HG03066 (cell line): ENCODE measurements at regions not wholly inside any gene's neighbourhood (a gene's known extent, or its start where the extent isn't known, plus 50 kb on each side); places are given as distances from the start of the nearest gene placed in this dataset.
"Not testable (repeated sequence)": the region's sequence is repeated elsewhere in the genome, so short reads cannot be mapped to it uniquely, and the experiment has no call there.

Experiments
- ATAC-seq: cut with Tn5 transposase; IDR thresholded peaks from one replicate; pipeline ENCODE4 v1.9.1; 2021; ENCODE audit warnings: low read depth; ENCODE audit not compliant: unreplicated experiment

- ATAC-seq: no peak
These were observed 370.9 kb downstream of the AEBP2 start for GRCh38 chr12:19810213-19810612.

- no peak for ATAC-seq
These were observed 372.6 kb downstream of the AEBP2 start for GRCh38 chr12:19811922-19812321.

GRCh38 chr12:19819231-19819630 lies 379.9 kb downstream of the AEBP2 start:
- ATAC-seq: no peak

GRCh38 chr12:19822476-19822875 lies 383.2 kb downstream of the AEBP2 start:
- ATAC-seq: no peak

GRCh38 chr12:19823326-19823725 lies 384.0 kb downstream of the AEBP2 start:
- ATAC-seq: not testable (repeated sequence)

GRCh38 chr12:19826980-19827550 lies 387.8 kb downstream of the AEBP2 start:
- ATAC-seq: no peak

GRCh38 chr12:19829100-19829853 lies 390.0 kb downstream of the AEBP2 start:
- no peak for ATAC-seq

GRCh38 chr12:19830446-19830845 lies 391.2 kb downstream of the AEBP2 start:
- no peak for ATAC-seq

GRCh38 chr12:19833775-19834501 lies 394.6 kb downstream of the AEBP2 start:
- ATAC-seq: no peak

- ATAC-seq: no peak
These were observed 395.3 kb downstream of the AEBP2 start for GRCh38 chr12:19834592-19834991.

GRCh38 chr12:19836056-19836455 lies 396.8 kb downstream of the AEBP2 start:
- no peak for ATAC-seq

- no peak for ATAC-seq
These were observed 397.2 kb downstream of the AEBP2 start for GRCh38 chr12:19836456-19836855.

GRCh38 chr12:19837543-19837942 lies 398.3 kb downstream of the AEBP2 start:
- no peak for ATAC-seq

- ATAC-seq: no peak
These were observed 402.2 kb downstream of the AEBP2 start for GRCh38 chr12:19841451-19841850.

GRCh38 chr12:19842116-19842515 lies 402.8 kb downstream of the AEBP2 start:
- ATAC-seq: no peak

GRCh38 chr12:19844224-19844623 lies 404.9 kb downstream of the AEBP2 start:
- ATAC-seq: no peak

- no peak for ATAC-seq
These were observed 407.3 kb downstream of the AEBP2 start for GRCh38 chr12:19846574-19846973.

- ATAC-seq: peak; percentile 70
These were observed 408.2 kb downstream of the AEBP2 start for GRCh38 chr12:19847294-19848059.

- ATAC-seq: no peak
These were observed 409.1 kb downstream of the AEBP2 start for GRCh38 chr12:19848421-19848820.

- ATAC-seq: no peak
These were observed 409.9 kb downstream of the AEBP2 start for GRCh38 chr12:19849208-19849607.
